Esophagus muscularis mucosa (tissue), 3 donors: ENCODE measurements at regions not wholly inside any gene's neighbourhood (a gene's known extent, or its start where the extent isn't known, plus 50 kb on each side); places are given as distances from the start of the nearest gene placed in this dataset.

Source experiments
- CTCF ChIP-seq, 3 experiments: fragments of 200-600 bp in 2 of 3; fragments of 450-650 bp in 1 of 3; sonication (generic) in 2 of 3; IDR thresholded peaks; one replicate each; pipeline ENCODE4 v1.5.1; 2017 to 2019; ENCODE audit warnings: antibody characterized with exemption in 3 of 3, mild to moderate bottlenecking in 2 of 3, moderate library complexity in 1 of 3
- POLR2A ChIP-seq: fragments of 450-650 bp; IDR thresholded peaks from one replicate; pipeline ENCODE4 v1.6.1; 2017; ENCODE audit warnings: antibody characterized with exemption, moderate library complexity, mild to moderate bottlenecking, low read depth

- TF ChIP-seq POLR2A (no peak), CTCF (IDR thresholded peaks at IDR 0.05) (no peak)
Measured at GRCh38 chr2:236963631-236964182, 122.0 kb upstream of the COPS8 start.
